ENCODE measurements at regions not wholly inside any gene's neighbourhood (a gene's known extent, or its start where the extent isn't known, plus 50 kb on each side); places are given as distances from the start of the nearest gene placed in this dataset.

DNA sequence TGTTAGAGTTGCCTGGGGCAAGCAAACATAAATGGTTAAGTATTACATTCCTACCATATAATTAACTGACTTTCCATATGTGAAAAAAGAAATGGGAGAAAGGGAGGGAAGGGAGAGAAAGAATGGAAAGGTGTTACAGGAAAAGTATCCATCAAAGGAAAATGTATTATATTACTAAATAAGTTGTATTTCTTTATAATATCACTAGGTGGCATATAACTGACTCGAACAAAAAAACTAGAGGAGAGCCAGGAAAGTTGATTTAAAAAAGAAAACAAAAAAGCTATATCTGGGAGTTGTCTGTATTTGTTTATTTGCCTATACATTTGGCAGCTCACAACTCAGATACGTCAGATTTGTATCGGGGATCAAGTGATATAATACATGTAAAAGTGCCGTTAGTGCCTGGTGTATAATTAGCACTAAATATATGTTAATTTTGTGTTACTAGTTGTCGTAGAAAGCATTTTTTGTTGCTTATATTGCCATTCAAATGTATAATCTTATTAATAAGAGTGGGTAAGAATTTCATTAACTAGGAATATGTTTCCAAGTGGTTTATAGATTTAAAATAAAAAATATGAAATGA is 59.6 kb upstream of the ADAMTS19 start:
- DNase-seq (ENCODE audit: low read depth in 2 of 2): no peak

- DNase-seq (ENCODE audit: low read depth in 2 of 2): no peak
Observed at GRCh38 chr5:129405222-129405621, 54.9 kb upstream of the ADAMTS19 start.

DNA sequence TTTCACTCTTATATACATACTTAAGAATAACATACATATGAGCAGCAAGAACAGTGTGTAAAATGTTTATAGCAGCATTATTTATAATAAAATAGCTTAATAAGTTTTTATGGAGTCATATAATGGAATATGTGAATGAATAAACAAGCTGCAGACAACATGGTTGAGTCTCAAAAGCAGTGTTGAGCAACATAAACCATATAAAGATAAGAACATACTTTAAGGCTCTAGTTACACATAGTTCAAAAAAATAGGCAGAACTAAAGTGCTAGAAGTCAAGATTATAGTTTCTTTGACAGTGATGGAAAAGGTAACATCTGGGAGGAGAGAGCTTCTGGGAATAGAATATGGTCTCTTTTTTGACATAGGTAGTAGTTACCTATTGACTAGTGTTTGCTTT is 53.7 kb upstream of the ADAMTS19 start:
- DNase-seq (ENCODE audit: low read depth in 2 of 2): no peak

All from dermis microvascular lymphatic vessel endothelial cell (primary cell).